ENCODE measurements at regions not wholly inside any gene's neighbourhood (a gene's known extent, or its start where the extent isn't known, plus 50 kb on each side); places are given as distances from the start of the nearest gene placed in this dataset.

- no peak for TF ChIP-seq POLR2A (IDR thresholded peaks at IDR 0.05; ENCODE audit: low read length)
- TF ChIP-seq GATA1 (IDR thresholded peaks at IDR 0.05; ENCODE audit: low read depth, low read length): no peak
Measured at GRCh38 chr18:51649796-51650195, 452.3 kb upstream of the MEX3C start.
